ENCODE measurements at regions not wholly inside any gene's neighbourhood (a gene's known extent, or its start where the extent isn't known, plus 50 kb on each side); places are given as distances from the start of the nearest gene placed in this dataset.

DNA sequence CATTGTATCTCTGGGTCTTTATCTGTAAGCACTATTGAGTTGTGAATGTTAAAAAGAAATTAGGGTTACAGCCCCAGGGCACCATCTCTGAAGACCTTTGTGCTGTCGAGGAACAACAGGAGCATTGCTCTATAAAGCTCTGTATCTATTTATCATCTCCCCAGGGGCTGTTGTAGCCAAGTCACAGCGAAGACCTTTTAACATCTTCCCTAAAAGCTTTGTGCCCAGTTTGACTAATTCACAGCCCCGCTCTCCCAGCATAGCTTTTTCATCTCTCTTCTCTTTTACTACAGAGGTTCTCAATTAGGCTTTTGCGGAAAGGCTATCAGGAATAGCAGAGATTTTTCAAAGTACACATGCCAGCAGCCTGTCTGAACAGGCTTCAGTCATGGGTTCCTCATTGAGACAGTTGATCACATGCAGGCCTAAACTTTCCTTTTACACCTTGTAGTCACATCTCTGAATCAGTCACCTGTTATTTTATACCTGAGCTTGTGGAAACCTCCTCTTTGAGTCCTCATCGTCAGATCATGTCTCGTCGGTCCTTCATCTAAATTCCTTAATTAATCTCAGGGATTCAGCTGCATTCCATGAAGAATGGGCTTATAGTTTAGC lies 140.5 kb downstream of the NPR3 start:
- ChIA-PET POLR2A (ENCODE audit: low non-redundant PET) (no interaction called here), CTCF (interaction anchor here (0.7 kb wide), 1 partner anchor 42 kb away, joined by 3 read pairs; no protein-coding TSS in a partner anchor)

GRCh38 chr5:32852535-32852934 lies 141.4 kb downstream of the NPR3 start:
- DNase-seq (ENCODE audit: low spot score): no peak
- ChIA-PET POLR2A (ENCODE audit: low non-redundant PET) (no interaction called here), CTCF (interaction anchor here (0.6 to 1.4 kb wide), 3 partner anchors 65 to 639 kb away, joined by 3 to 8 read pairs (median 5); no protein-coding TSS in a partner anchor)
- H3K27ac ChIP-seq: no peak overlapping the region
- TF ChIP-seq CTCF (conservative IDR thresholded peaks at IDR 0.05; ENCODE audit: low read depth): no peak

More for the DNA sequence above, 140.5 kb downstream of the NPR3 start:
- H3K27ac ChIP-seq: no peak overlapping the region
- DNase-seq (ENCODE audit: low spot score): no peak
- TF ChIP-seq CTCF (conservative IDR thresholded peaks at IDR 0.05; ENCODE audit: low read depth): no peak

GRCh38 chr5:32852976-32853375 lies 141.9 kb downstream of the NPR3 start:
- POLR2A ChIA-PET (ENCODE audit: low non-redundant PET): no interaction called here

GRCh38 chr5:32854473-32854872 lies 143.4 kb downstream of the NPR3 start:
- ChIA-PET POLR2A (ENCODE audit: low non-redundant PET) (no interaction called here), CTCF (interaction anchor here (0.8 kb wide), 1 partner anchor 77 kb away, joined by 3 read pairs; no protein-coding TSS in a partner anchor)

More at GRCh38 chr5:32852976-32853375, 141.9 kb downstream of the NPR3 start:
- no peak for TF ChIP-seq CTCF (conservative IDR thresholded peaks at IDR 0.05; ENCODE audit: low read depth)
- DNase-seq (ENCODE audit: low spot score): no peak
- H3K27ac ChIP-seq: no peak overlapping the region
- CTCF ChIA-PET: interaction anchor here (0.6 to 1.4 kb wide), 3 partner anchors 64 to 137 kb away, joined by 3 to 8 read pairs (median 3); no protein-coding TSS in a partner anchor

GRCh38 chr5:32859211-32859641 lies 148.1 kb downstream of the NPR3 start:
- CTCF ChIA-PET: interaction anchor here (0.6 kb wide), 1 partner anchor 367 kb away, joined by 3 read pairs; no protein-coding TSS in a partner anchor
- POLR2A ChIA-PET (ENCODE audit: low non-redundant PET): no interaction called here
- TF ChIP-seq CTCF (conservative IDR thresholded peaks at IDR 0.05; ENCODE audit: low read depth): no peak
- H3K27ac ChIP-seq: no peak overlapping the region
- no peak for DNase-seq (ENCODE audit: low spot score)

More at GRCh38 chr5:32854473-32854872, 143.4 kb downstream of the NPR3 start:
- no peak for DNase-seq (ENCODE audit: low spot score)
- no peak overlapping the region for H3K27ac ChIP-seq
- no peak for TF ChIP-seq CTCF (conservative IDR thresholded peaks at IDR 0.05; ENCODE audit: low read depth)

DNA sequence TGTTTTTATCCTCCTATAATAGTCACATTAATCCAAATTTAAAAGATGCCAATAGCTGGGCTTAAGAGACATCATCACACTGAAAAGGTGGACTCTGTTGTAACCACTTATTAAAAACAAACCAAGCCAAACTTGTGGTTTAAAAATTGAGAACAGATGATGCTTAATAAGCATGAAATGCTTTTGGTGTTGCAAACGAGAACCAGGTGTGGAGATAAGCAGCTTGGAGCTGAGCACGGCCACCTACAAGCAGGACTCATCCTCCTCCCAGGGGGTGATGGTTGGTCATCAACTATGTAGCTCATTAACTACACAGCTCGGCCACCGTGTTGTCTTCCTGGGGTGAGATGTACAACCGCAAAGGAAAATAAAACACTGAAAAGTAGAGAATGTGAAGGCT lies 154.4 kb downstream of the NPR3 start:
- ChIA-PET POLR2A (ENCODE audit: low non-redundant PET) (no interaction called here), CTCF (no interaction called here)
- no peak overlapping the region for H3K27ac ChIP-seq
- DNase-seq (ENCODE audit: low spot score): no peak
- TF ChIP-seq CTCF (conservative IDR thresholded peaks at IDR 0.05; ENCODE audit: low read depth): no peak

All from RWPE1 (cell line).